ENCODE measurements at regions not wholly inside any gene's neighbourhood (a gene's known extent, or its start where the extent isn't known, plus 50 kb on each side); places are given as distances from the start of the nearest gene placed in this dataset.

DNA sequence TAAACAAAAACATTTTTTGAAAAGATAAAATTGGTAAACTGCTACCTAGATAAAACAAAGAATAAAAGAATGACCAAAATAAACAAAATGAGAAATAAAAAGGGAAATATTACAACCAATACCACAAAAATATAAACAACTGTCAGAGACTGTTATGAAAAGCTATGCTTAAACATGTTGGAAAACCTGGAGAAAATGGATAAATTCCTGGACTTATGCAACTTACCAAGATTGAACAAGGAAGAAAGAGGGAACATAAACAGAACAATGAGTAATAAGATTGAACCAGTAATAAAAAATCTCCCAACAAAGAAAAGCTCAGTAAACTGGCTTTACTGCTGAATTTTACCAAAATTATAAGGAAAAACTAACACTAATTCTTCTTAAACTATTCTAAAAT, 518.7 kb downstream of the GRXCR1 start:
- no peak overlapping the region for H3K4me3 ChIP-seq (replicated peaks; ENCODE audit: insufficient read depth, low read length)
- TF ChIP-seq, protein P1, sequence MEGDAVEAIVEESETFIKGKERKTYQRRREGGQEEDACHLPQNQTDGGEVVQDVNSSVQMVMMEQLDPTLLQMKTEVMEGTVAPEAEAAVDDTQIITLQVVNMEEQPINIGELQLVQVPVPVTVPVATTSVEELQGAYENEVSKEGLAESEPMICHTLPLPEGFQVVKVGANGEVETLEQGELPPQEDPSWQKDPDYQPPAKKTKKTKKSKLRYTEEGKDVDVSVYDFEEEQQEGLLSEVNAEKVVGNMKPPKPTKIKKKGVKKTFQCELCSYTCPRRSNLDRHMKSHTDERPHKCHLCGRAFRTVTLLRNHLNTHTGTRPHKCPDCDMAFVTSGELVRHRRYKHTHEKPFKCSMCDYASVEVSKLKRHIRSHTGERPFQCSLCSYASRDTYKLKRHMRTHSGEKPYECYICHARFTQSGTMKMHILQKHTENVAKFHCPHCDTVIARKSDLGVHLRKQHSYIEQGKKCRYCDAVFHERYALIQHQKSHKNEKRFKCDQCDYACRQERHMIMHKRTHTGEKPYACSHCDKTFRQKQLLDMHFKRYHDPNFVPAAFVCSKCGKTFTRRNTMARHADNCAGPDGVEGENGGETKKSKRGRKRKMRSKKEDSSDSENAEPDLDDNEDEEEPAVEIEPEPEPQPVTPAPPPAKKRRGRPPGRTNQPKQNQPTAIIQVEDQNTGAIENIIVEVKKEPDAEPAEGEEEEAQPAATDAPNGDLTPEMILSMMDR (IDR thresholded peaks at IDR 0.05; ENCODE audit: insufficient read depth, low read length): no peak
- no peak for TF ChIP-seq GABPA (IDR thresholded peaks at IDR 0.05; ENCODE audit: low read depth)
- TF ChIP-seq POLR2AphosphoS5 (IDR thresholded peaks at IDR 0.05; ENCODE audit: low read depth): no peak
- TF ChIP-seq, protein P2, sequence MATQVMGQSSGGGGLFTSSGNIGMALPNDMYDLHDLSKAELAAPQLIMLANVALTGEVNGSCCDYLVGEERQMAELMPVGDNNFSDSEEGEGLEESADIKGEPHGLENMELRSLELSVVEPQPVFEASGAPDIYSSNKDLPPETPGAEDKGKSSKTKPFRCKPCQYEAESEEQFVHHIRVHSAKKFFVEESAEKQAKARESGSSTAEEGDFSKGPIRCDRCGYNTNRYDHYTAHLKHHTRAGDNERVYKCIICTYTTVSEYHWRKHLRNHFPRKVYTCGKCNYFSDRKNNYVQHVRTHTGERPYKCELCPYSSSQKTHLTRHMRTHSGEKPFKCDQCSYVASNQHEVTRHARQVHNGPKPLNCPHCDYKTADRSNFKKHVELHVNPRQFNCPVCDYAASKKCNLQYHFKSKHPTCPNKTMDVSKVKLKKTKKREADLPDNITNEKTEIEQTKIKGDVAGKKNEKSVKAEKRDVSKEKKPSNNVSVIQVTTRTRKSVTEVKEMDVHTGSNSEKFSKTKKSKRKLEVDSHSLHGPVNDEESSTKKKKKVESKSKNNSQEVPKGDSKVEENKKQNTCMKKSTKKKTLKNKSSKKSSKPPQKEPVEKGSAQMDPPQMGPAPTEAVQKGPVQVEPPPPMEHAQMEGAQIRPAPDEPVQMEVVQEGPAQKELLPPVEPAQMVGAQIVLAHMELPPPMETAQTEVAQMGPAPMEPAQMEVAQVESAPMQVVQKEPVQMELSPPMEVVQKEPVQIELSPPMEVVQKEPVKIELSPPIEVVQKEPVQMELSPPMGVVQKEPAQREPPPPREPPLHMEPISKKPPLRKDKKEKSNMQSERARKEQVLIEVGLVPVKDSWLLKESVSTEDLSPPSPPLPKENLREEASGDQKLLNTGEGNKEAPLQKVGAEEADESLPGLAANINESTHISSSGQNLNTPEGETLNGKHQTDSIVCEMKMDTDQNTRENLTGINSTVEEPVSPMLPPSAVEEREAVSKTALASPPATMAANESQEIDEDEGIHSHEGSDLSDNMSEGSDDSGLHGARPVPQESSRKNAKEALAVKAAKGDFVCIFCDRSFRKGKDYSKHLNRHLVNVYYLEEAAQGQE (IDR thresholded peaks at IDR 0.05; ENCODE audit: insufficient replicate concordance, low read depth): no peak
- no peak for TF ChIP-seq SPI1 (IDR thresholded peaks at IDR 0.05; ENCODE audit: borderline replicate concordance, low read depth)
- no peaks in the 10 kb centered on the region for H3K27me3 ChIP-seq (ENCODE audit: insufficient read depth, poor library complexity, severe bottlenecking)
- H3K27ac ChIP-seq (replicated peaks): no peak overlapping the region
- DNase-seq (ENCODE audit: low read depth in 1 of 2, low spot score in 1 of 2): no peak

DNA sequence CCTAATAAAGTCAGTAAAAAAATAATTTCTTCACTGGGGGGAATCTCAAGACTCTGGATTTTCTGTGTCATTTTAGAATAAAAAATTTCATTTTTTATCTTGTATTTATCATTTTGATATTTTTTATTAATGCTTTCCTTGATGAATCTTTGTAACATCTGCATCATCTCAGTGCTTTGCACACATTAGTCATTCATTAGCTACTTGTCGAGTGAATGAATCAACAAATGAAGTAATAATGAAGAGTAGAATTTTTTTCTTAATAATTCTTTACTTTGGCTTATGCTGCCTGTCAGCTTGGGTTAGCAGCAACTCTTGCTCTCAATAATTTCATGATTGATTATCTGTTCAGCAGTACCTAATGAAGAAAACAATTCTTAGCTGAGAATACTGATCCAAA, 530.8 kb downstream of the GRXCR1 start:
- Histone ChIP-seq H3K27me3 (ENCODE audit: insufficient read depth, poor library complexity, severe bottlenecking) (no peaks in the 10 kb centered on the region), H3K27ac (replicated peaks) (no peak overlapping the region), H3K4me3 (replicated peaks; ENCODE audit: insufficient read depth, low read length) (no peak overlapping the region)
- DNase-seq (ENCODE audit: low read depth in 1 of 2, low spot score in 1 of 2): no peak
- no peak for TF ChIP-seq POLR2AphosphoS5 (IDR thresholded peaks at IDR 0.05; ENCODE audit: low read depth)
- TF ChIP-seq, protein P2 (IDR thresholded peaks at IDR 0.05; ENCODE audit: insufficient replicate concordance, low read depth): no peak
- no peak for TF ChIP-seq GABPA (IDR thresholded peaks at IDR 0.05; ENCODE audit: low read depth)
- no peak for TF ChIP-seq SPI1 (IDR thresholded peaks at IDR 0.05; ENCODE audit: borderline replicate concordance, low read depth)
- TF ChIP-seq, protein P1 (IDR thresholded peaks at IDR 0.05; ENCODE audit: insufficient read depth, low read length): no peak

DNA sequence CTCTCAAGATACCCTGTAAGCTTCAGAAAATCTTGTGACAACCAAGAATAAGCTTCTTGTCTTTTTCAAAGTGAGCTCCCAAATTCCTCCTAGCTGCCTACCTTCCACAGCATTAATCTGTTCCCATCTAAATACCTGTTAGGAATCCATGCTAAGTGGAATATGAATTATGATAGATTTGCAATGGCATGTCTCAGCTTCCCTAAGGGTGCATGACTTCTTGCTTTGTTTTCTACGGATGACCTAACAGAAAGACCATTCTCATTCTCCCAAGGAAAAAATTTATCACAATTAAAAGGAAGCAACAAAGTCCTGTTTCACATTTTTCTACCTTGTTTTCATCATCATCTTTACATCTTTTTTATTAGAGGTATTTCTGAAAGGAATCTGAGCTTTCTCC, 532.7 kb downstream of the GRXCR1 start:
- TF ChIP-seq SPI1 (IDR thresholded peaks at IDR 0.05; ENCODE audit: borderline replicate concordance, low read depth): no peak
- TF ChIP-seq GABPA (IDR thresholded peaks at IDR 0.05; ENCODE audit: low read depth): no peak
- TF ChIP-seq, protein P2 (IDR thresholded peaks at IDR 0.05; ENCODE audit: insufficient replicate concordance, low read depth): no peak
- no peak for TF ChIP-seq POLR2AphosphoS5 (IDR thresholded peaks at IDR 0.05; ENCODE audit: low read depth)
- TF ChIP-seq, protein P1 (IDR thresholded peaks at IDR 0.05; ENCODE audit: insufficient read depth, low read length): no peak
- DNase-seq (ENCODE audit: low read depth in 1 of 2, low spot score in 1 of 2): no peak
- no peak overlapping the region for H3K4me3 ChIP-seq (replicated peaks; ENCODE audit: insufficient read depth, low read length)
- H3K27me3 ChIP-seq (ENCODE audit: insufficient read depth, poor library complexity, severe bottlenecking): no peaks in the 10 kb centered on the region
- no peak overlapping the region for H3K27ac ChIP-seq (replicated peaks)
